ENCODE measurements at regions not wholly inside any gene's neighbourhood (a gene's known extent, or its start where the extent isn't known, plus 50 kb on each side); places are given as distances from the start of the nearest gene placed in this dataset.

DNA sequence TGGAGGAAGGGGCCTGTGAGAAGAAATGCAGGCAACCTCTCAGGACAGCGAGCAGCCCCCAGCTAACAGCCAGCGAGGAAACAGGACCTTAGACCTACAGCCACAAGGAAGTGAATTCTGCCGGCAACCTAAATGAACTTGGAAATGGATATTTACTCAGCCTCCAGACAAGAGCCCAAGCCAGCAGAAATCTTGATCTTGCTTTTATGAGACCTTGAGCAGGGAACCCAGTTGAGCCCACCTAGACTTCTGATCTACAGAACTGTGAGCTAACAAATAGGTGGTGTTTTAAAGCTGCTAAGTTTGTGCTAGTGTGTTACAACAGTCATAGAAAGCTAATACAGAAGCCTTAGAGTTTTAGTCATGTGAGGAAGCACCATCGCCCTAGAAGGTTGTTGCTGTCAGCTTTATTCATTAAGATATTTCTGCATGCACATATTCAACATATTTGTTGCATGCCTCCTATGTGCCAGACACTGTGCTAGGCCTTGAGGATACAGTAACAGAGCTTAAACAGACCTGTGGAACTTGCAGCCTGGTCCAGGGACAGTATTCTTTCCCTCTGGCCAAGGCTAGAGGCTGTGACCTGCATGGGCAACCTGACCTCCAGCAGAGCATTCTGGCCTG is 50.3 kb downstream of the NALF2 start:
- no peak for DNase-seq (ENCODE audit: insufficient read length, low spot score)
- FAIRE-seq: no peak
- no peak for TF ChIP-seq POLR2A (IDR thresholded peaks at IDR 0.05; ENCODE audit: low read depth, low read length)

DNA sequence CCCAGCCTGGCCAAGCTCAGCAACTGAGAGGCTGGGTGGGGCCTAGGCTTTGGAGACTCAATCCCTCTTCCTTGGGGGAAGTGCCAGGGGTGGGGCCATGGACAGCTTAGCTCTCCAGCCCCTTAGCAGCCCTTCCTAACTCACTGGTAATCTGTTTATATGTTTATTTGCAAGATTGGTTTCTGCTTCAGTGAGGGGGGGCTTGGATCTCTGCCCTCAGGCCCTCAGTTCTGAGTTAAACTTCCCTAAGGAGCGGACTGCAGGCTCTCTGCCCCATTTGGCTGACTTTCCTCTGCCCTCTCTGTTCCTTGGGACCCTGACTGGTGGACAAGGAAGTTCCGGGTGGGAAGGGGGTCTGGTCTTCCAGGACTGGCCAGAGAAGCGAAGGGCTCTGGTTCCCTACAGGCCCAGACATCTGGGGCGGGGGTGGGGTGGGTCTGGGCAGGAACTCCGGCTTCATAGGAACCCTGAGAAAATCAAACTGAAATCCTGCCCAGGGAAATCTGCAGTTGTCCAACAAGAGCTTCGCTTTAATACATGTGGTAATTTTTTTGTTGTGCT is 51.4 kb downstream of the NALF2 start:
- FAIRE-seq: no peak
- no peak for DNase-seq (ENCODE audit: insufficient read length, low spot score)
- no peak for TF ChIP-seq POLR2A (IDR thresholded peaks at IDR 0.05; ENCODE audit: low read depth, low read length)

GRCh38 chrX:69556060-69557011 is 52.2 kb downstream of the NALF2 start:
- no peak for TF ChIP-seq POLR2A (IDR thresholded peaks at IDR 0.05; ENCODE audit: low read depth, low read length)
- FAIRE-seq (no peak), DNase-seq (ENCODE audit: insufficient read length, low spot score) (peak; percentile 12)

DNA sequence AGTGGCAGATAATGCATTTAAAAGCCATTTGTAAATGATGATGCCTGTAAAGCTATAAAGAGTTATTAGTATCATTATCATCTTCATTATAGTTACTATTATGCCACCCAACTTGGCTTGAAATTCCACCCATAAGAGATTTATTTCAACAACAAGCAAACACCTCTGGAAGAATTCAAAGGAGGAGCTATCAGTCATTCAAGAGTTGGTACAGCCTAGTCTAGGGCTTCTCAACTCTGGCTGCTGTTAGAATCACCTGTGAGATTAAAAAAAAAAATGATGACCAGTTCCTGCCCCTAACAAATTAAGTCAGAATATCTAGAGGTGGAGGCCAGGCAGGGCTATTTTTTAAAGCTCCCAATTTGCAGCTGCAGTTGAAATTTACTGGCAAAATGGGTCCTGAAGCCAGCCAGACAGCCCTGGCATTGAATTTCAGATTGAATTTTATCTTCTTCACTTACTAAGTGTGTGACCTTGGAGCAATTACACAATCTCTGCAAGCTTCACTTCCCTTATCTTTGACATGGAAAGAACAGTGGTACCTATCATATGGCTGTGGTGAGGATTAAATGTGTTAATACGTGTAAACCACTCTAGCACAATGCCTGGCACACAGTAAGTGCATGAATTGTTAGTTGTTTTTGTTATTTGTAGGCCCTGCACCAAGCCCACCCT is 52.9 kb upstream of the EDA start:
- no peak for TF ChIP-seq POLR2A (IDR thresholded peaks at IDR 0.05; ENCODE audit: low read depth, low read length)
- FAIRE-seq (no peak), DNase-seq (ENCODE audit: insufficient read length, low spot score) (no peak)

DNA sequence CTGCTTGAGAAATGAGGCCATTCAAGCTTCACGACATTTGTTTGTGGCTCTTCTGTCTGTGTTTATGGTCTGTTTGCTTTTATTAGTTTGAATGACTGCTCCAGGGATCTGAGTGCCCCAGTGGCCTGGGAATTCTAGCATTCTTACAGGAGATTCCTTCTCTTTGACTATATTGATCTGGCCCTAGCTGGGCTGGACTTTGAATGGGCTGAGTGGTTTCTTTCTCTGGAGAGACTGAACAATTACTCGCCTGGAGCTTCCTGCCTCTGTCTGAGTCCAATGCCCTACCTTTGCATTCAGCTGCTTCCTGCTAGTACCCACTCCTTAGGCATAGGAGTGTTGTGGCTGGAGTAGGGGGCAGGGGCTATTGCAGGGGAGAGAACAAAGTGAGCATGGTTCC is 51.2 kb upstream of the EDA start:
- FAIRE-seq (no peak), DNase-seq (ENCODE audit: insufficient read length, low spot score) (no peak)
- TF ChIP-seq POLR2A (IDR thresholded peaks at IDR 0.05; ENCODE audit: low read depth, low read length): no peak

DNA sequence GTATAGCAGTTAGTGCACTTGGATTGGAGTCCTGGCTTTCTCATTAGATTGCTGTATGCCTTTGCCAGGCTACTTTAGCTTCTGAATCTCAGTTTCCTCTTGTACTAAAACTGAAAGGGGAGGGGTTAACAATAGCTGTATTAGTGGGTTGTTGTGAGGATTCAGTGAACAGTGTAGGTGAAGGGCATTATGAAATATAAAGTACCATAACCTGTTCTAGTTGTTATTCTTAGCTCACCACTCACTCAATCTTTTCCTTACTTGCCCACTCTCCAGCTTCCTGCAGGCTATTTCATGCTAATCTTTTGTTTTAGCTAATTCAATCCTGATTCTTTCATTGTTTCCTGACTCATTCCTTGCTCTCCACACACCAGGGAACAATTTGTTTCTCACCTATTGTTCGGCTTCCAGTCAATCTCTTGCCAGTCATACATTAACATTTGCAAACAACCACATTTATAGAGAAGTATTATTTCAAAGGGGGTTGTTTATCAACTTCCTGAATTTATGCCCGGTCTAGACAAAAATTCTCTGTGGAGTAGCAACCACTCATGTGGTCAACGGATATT is 50.6 kb upstream of the EDA start:
- DNase-seq (ENCODE audit: insufficient read length, low spot score): no peak
- FAIRE-seq: no peak
- TF ChIP-seq POLR2A (IDR thresholded peaks at IDR 0.05; ENCODE audit: low read depth, low read length): no peak

All from H54 (cell line).